Testis (tissue), 2 donors: ENCODE measurements at regions not wholly inside any gene's neighbourhood (a gene's known extent, or its start where the extent isn't known, plus 50 kb on each side); places are given as distances from the start of the nearest gene placed in this dataset.

ENCODE experiments used
- CTCF ChIP-seq, 3 experiments: fragments of 450-650 bp in 2 of 3; fragments of 200-600 bp in 1 of 3; sonication (generic) in 1 of 3; IDR thresholded peaks; one replicate each; pipeline ENCODE4 v1.5.1; 2016 to 2019; ENCODE audit warnings: antibody characterized with exemption in 3 of 3, mild to moderate bottlenecking in 2 of 3, moderate library complexity in 1 of 3
- POLR2A ChIP-seq: fragments of 450-650 bp; IDR thresholded peaks from one replicate; pipeline ENCODE4 v1.6.1; 2017; ENCODE audit warnings: antibody characterized with exemption, mild to moderate bottlenecking, moderate library complexity

- TF ChIP-seq CTCF (IDR thresholded peaks at IDR 0.05) (no peak), POLR2A (no peak)
Observed at GRCh38 chr3:28140664-28141063, 100.8 kb upstream of the CMC1 start.
